ENCODE measurements at regions not wholly inside any gene's neighbourhood (a gene's known extent, or its start where the extent isn't known, plus 50 kb on each side); places are given as distances from the start of the nearest gene placed in this dataset.

DNA sequence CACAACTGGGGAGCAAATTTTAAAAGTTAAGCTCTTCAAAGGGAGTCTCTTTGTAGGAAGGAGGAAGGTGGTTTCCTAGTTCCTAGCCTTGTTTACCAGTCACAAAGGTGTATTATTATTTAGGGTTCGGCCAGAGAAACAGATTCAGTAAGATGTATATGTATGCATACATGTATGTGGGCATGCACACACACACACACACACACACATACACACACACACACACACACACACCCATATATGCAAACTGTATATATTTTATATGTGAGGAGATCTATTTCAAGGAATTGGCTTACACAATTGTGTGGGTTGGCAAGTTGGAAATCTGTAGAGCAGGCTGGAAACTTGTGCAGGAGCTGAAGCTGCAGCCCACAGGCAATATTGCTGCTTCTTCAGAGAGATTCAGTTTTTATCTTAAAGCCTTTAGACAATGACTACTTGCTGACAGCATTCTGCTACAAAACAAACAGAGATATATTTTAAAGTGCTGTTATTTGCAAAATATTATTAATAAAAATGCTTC, 75.3 kb upstream of the DNAH5 start:
- no peaks in the 10 kb centered on the region for H4K20me1 ChIP-seq
- 0 out of 2 replicates have a peak, but pooled peaks cover 5% of the 10 kb centered on the region for H3K9me3 ChIP-seq
- H3K9ac ChIP-seq: no peak overlapping the region
- no peak for TF ChIP-seq Cebpa-rat (IDR thresholded peaks at IDR 0.05)
- H3K27ac ChIP-seq: no peak overlapping the region
- H3K4me1 ChIP-seq: no peaks in the 10 kb centered on the region
- no peak overlapping the region for H3K4me2 ChIP-seq
- no peaks in the 10 kb centered on the region for H3K36me3 ChIP-seq
- no peak overlapping the region for H3K4me3 ChIP-seq
- no peaks in the 10 kb centered on the region for H3K27me3 ChIP-seq

DNA sequence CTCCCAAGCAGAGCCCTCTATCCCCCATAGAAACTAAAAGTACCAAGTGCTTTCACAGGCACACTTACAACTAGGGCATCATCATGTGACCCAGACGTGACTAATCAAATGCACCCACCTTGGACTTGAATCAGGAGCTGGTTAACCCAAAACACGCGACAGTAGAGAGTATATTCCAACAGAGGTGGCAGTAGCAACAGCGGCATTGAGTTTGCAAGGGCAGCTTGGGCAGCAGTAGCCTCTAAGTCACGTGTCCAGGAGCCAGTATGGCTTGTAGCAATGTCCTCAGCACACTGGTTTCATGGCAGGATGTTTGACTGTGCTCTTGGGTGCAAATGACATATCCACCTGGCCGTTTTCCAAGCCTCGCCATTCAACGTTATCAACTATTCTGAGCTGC, 73.4 kb upstream of the DNAH5 start:
- no peak overlapping the region for H3K27ac ChIP-seq
- no peak overlapping the region for H3K9ac ChIP-seq
- H3K4me3 ChIP-seq: no peak overlapping the region
- no peaks in the 10 kb centered on the region for H3K4me1 ChIP-seq
- no peaks in the 10 kb centered on the region for H3K36me3 ChIP-seq
- no peak for TF ChIP-seq Cebpa-rat (IDR thresholded peaks at IDR 0.05)
- 0 out of 2 replicates have a peak, but pooled peaks cover 5% of the 10 kb centered on the region for H3K9me3 ChIP-seq
- no peaks in the 10 kb centered on the region for H3K27me3 ChIP-seq
- H3K4me2 ChIP-seq: no peak overlapping the region
- no peaks in the 10 kb centered on the region for H4K20me1 ChIP-seq

DNA sequence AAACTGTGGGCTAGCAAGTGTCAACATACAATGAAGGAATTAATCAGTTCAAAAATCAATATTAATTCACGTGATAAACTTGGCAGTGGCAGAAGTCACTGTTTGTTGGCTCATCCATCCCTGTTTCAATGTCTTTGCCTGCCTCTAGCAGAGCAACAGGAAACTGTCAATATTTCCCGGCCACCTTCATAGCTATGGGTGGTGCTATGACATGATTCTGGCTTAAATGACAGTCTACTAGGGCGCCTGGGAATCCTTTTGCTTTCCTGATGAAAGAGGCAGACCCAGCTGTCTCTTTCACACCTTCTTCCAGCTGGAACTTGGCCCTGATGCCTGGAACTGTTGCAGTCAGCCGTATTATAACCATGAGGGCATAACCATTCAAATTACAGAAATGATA, 72.1 kb upstream of the DNAH5 start:
- Histone ChIP-seq H3K27ac (no peak overlapping the region), H3K9ac (no peak overlapping the region), H3K36me3 (no peaks in the 10 kb centered on the region), H3K4me2 (no peak overlapping the region), H3K27me3 (peaks cover 4% of the 10 kb centered on the region; the same call in 1 of the 2 replicates), H3K4me3 (no peak overlapping the region), H4K20me1 (no peaks in the 10 kb centered on the region), H3K4me1 (peaks cover 6% of the 10 kb centered on the region; the same call in 1 of the 2 replicates), H3K9me3 (0 out of 2 replicates have a peak, but pooled peaks cover 5% of the 10 kb centered on the region)
- no peak for TF ChIP-seq Cebpa-rat (IDR thresholded peaks at IDR 0.05)

DNA sequence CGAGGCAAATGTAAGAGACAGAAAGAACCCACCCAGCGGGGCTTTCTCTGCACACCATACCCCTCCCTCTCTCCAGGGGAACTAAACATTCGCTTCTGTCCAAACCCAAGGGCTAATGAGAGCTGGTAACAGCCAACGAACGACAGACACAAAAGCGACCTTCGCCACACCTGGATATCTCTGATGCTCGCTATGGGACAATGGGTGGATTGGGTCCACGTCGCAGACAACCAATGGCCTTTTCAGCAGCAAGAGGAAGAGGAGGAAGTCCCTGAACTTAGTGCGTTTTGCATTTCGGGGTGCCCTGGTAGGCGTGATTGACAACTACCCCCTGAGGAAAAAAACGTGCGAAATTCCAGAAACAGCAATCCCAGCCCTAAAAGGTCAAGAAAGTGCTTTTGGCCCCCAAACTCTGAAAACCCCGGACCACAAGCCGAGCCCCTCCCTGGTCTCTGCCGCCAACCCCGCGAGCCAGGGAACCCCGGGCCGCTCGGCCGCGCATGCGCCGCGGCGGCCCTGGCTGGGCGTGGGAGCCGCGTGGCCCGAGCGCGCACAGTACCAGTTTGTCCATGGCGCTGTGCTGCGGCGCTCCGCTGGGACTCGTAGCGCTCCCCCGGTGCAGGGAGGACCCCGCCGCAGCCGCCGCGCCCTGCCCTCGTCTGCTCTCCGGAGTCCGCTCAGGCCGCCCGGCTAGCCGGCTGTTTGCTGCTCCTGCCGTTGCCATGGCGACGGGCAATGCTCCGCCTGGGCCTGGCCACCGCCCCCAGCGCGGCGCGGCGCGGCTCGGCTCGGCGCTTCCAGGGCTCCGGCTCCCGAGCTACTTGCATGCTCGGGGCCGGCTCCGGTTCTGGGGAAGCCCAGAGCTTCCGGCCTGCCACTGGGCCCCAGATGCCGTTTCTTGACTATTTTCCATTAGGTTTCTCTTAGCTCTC, 66.9 kb upstream of the DNAH5 start:
- H3K9me3 ChIP-seq: no peaks in the 10 kb centered on the region
- H3K27ac ChIP-seq: no peak overlapping the region
- peak overlapping the region; percentile 70 for H3K4me3 ChIP-seq
- no peaks in the 10 kb centered on the region for H4K20me1 ChIP-seq
- TF ChIP-seq Cebpa-rat (IDR thresholded peaks at IDR 0.05): no peak
- no peaks in the 10 kb centered on the region for H3K36me3 ChIP-seq
- peak overlapping the region; percentile 63 for H3K9ac ChIP-seq
- H3K27me3 ChIP-seq: peaks cover 11% of the 10 kb centered on the region
- H3K4me1 ChIP-seq: peaks cover 11% of the 10 kb centered on the region; the same call in 1 of the 2 replicates
- H3K4me2 ChIP-seq: peak overlapping the region; percentile 96

DNA sequence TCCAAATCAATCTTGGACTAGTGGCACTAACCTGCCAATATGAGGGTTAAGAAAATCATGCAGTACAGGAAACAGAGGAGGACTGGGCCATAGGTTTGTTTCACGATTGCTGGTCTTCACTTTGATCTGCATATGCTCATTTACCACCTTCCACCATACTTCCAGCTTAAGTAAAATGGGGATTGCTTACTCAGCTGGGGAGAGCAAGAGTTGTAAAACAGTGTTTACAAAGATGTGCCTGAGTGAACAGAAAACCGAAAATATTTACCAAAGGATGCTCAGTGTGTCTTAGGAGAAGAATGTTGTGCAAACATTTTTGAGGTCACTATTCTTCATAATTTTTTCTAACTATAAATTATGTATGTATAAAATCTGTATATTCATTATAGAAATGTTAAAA, 65.1 kb upstream of the DNAH5 start:
- no peaks in the 10 kb centered on the region for H3K36me3 ChIP-seq
- H3K4me2 ChIP-seq: no peak overlapping the region
- peaks cover 11% of the 10 kb centered on the region for H3K27me3 ChIP-seq
- no peak overlapping the region for H3K27ac ChIP-seq
- peaks cover 11% of the 10 kb centered on the region; the same call in 1 of the 2 replicates for H3K4me1 ChIP-seq
- no peak overlapping the region for H3K9ac ChIP-seq
- H3K9me3 ChIP-seq: no peaks in the 10 kb centered on the region
- no peak for TF ChIP-seq Cebpa-rat (IDR thresholded peaks at IDR 0.05)
- H3K4me3 ChIP-seq: no peak overlapping the region
- H4K20me1 ChIP-seq: no peaks in the 10 kb centered on the region

DNA sequence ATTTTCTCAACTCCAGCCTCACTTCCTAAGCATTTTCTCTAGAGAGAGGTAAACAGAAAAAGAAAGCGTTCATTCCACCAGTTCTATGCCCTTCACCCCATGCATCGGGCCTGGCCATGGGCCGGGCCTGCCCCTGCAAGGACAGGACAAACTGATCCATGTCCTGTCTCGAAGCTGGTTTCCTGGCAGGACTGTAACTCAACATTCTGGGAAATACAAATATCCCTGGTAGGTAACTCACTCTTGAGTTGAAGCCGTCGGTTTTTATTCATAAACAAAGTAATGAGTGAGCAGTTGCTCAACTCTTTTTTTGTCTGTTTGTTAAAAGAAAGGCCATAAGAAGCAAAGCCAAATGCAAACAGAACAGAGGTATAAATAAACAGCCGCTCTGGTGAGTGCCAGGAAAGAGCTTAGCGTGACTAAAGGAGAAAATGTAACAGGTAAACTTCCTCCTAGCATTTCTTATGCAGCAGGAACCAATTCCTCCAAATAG, 64.4 kb upstream of the DNAH5 start:
- no peak for TF ChIP-seq Cebpa-rat (IDR thresholded peaks at IDR 0.05)
- Histone ChIP-seq H3K4me2 (no peak overlapping the region), H4K20me1 (no peaks in the 10 kb centered on the region), H3K4me1 (peaks cover 11% of the 10 kb centered on the region; the same call in 1 of the 2 replicates), H3K27ac (no peak overlapping the region), H3K9me3 (no peaks in the 10 kb centered on the region), H3K27me3 (peaks cover 11% of the 10 kb centered on the region), H3K9ac (no peak overlapping the region), H3K36me3 (no peaks in the 10 kb centered on the region), H3K4me3 (no peak overlapping the region)

DNA sequence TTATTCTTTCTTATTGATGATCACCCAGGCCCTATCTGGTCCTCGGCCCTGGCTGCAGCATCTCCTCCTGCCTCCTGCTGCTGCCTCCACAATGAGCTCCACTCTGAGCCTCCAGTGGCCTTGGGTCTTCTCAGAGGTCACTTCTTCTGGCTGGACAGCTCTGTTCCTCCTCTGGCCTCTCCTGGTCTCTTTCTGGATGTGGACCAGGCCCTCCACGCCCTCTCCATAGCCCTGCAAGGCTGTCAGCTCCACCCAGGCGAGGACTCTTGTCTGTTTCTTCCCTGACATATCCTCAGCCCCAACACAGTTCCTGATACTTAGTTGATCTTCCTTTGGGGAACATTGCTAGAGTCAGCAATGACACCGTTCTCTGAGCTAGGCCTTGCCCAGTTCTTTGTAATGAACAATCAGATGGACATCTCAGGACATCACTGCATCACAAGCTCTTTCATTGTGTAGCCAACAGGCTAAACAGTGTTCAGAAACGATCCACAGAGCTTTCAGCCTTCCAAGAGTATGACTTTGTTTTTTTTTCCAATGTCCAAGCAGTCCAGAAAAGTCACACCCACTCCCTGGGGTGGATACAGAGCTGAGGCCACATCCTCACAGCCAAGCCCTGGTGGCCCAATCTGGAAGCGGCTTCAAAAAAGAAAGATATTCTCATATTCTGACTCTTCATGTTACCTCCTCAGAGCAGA, 62.5 kb upstream of the DNAH5 start:
- Histone ChIP-seq H3K4me2 (no peak overlapping the region), H3K4me3 (no peak overlapping the region), H3K4me1 (peaks cover 9% of the 10 kb centered on the region; the same call in 1 of the 2 replicates), H3K27ac (no peak overlapping the region), H3K9me3 (no peaks in the 10 kb centered on the region), H4K20me1 (no peaks in the 10 kb centered on the region), H3K27me3 (peaks cover 10% of the 10 kb centered on the region), H3K36me3 (no peaks in the 10 kb centered on the region), H3K9ac (no peak overlapping the region)
- no peak for TF ChIP-seq Cebpa-rat (IDR thresholded peaks at IDR 0.05)

DNA sequence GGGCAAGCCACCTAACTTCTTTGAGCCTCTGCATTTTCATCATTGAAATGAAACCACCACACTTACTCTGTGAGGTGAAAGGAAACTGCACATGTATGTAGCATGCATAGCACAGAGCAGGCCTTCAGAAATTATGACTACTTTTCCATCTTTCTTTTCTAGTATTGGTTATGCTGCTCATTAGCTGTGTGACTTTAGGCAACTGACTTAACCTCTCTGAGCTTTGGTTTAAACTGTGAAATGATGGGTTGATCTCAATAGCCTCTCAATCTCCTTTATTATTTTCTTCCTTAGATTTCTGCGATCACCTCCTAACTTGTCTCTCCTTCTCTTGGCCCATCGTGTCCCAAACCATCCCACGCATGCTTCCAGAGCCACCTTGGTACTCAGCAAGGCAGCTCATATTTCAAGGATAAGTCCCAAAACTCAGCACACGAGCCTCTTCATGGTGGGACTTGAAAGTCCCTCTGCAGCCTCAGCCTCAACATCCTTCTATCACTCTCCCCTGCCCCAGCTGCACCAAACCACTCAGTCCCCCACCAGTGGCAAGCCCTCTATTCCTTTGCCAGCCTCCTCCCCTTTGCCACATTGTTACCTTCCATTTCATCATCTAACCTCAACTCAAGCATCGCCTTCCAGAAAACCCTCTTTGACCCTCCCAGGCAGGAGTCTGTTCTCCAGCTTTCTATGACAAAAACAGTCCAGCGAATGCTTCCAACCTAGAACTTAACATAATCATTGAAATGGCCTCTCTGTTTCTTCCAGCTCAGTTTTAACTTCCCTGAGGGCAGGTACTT, 60.3 kb upstream of the DNAH5 start:
- no peak for TF ChIP-seq Cebpa-rat (IDR thresholded peaks at IDR 0.05)
- Histone ChIP-seq H3K36me3 (no peaks in the 10 kb centered on the region), H3K4me2 (no peak overlapping the region), H3K9me3 (no peaks in the 10 kb centered on the region), H4K20me1 (no peaks in the 10 kb centered on the region), H3K27me3 (no peaks in the 10 kb centered on the region), H3K9ac (no peak overlapping the region), H3K4me3 (no peak overlapping the region), H3K27ac (no peak overlapping the region), H3K4me1 (no peaks in the 10 kb centered on the region)

DNA sequence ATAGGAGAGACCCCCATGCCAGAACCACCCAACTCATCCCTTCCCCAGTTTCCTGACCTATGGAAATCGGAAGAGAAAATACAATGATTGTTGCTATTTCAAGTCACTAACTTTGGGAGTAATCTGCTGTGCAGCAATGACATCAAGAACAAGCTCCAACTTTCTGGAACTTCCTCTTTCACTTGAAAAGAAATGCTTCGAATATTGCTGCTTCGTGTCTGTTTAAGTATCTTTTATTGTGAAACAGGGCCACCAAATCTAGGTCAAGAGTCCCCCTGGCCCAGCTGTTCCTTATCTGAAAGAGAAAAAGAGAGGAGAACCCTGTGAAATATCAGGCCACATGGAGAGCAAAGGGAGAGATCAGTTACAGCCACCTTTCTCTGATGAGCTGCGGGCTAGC, 59.4 kb upstream of the DNAH5 start:
- Histone ChIP-seq H3K9me3 (no peaks in the 10 kb centered on the region), H3K27ac (no peak overlapping the region), H4K20me1 (no peaks in the 10 kb centered on the region), H3K4me1 (no peaks in the 10 kb centered on the region), H3K9ac (no peak overlapping the region), H3K4me3 (no peak overlapping the region), H3K27me3 (no peaks in the 10 kb centered on the region), H3K36me3 (no peaks in the 10 kb centered on the region), H3K4me2 (no peak overlapping the region)
- no peak for TF ChIP-seq Cebpa-rat (IDR thresholded peaks at IDR 0.05)
